Esophagus squamous epithelium (tissue), 5 donors: ENCODE measurements at regions not wholly inside any gene's neighbourhood (a gene's known extent, or its start where the extent isn't known, plus 50 kb on each side); places are given as distances from the start of the nearest gene placed in this dataset.

ENCODE experiments used
- DNase-seq: peaks from one replicate; lab custom pipeline; 2025; lab: John Stamatoyannopoulos, UW
- H3K27ac ChIP-seq, 4 donors: fragments of 200-600 bp; sonication (generic); one replicate each; pipeline ENCODE4 v1.5.1; 2016 to 2019; ENCODE audit warnings: mild to moderate bottlenecking in 1 of 4
- H3K27me3 ChIP-seq, 4 donors: fragments of 200-600 bp; sonication (generic); 1 replicate in 3 of 4; 2 replicates in 1 of 4; pipeline versions ENCODE4 v1.5.1 to v1.6.0; 2017 to 2021; ENCODE audit warnings: antibody characterized with exemption in 1 of 4
- H3K36me3 ChIP-seq, 3 donors: fragments of 200-600 bp; sonication (generic); one replicate each; pipeline ENCODE4 v1.5.1; 2016 to 2019
- H3K4me1 ChIP-seq, 3 donors: fragments of 200-600 bp; sonication (generic); one replicate each; pipeline ENCODE4 v1.5.1; 2017 to 2019
- H3K4me3 ChIP-seq, 4 donors: fragments of 200-600 bp; sonication (generic); 1 replicate in 3 of 4; 2 replicates in 1 of 4; pipeline ENCODE4 v1.5.1; 2016 to 2019; ENCODE audit warnings: mild to moderate bottlenecking in 2 of 4, moderate library complexity in 1 of 4
- H3K9me3 ChIP-seq, 3 donors: fragments of 200-600 bp; sonication (generic); one replicate each; pipeline ENCODE4 v1.5.1; 2016 to 2019
- POLR2A ChIP-seq, 4 donors: fragments of 450-650 bp; IDR thresholded peaks; one replicate each; pipeline ENCODE4 v1.6.1; 2017; ENCODE audit warnings: antibody characterized with exemption in 4 of 4, mild to moderate bottlenecking in 4 of 4, moderate library complexity in 3 of 4
- WGBS, 2 donors: methylation state at CpG; one replicate each; pipeline ENCODE4 v1.1.5; 2018; 5-methylcytosine and 5-hydroxymethylcytosine counted together
- intact Hi-C: fragments of 100-400 bp; cut with DNase I; formaldehyde crosslinking; loops from one replicate; pipeline ENCODE4 v1.15.0; 2022
- TF ChIP-seq, protein P1 (sequence below), 6 experiments: fragments of 450-650 bp in 4 of 6; fragments of 200-600 bp in 2 of 6; sonication (generic) in 2 of 6; IDR thresholded peaks; one replicate each; pipeline ENCODE4 v1.5.1; 2016 to 2019; ENCODE audit warnings: antibody characterized with exemption in 6 of 6, mild to moderate bottlenecking in 4 of 6, moderate library complexity in 4 of 6
- donor health status: DM: yes; HTN: yes; CAD: no.

DNA sequence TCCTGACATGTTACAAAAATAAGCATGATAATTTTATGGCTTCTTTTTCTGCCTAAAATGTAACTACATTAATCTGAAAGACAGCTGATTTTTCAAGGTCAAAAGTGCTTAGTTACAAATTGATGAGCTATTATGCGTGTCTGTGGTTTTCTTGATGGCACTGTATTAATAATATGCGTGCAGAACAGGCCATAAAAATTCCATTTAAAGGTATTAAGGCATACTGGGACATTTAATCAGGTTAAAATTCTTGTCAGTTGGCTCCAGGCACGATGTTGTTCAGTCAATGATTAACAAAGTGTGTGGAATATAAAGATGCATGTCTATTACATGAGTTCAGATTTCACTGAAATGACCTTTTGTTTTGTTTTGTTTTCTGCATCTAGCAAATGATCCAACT is 420.1 kb upstream of the ZNF804A start:
- no peak overlapping the region for H3K27ac ChIP-seq
- H3K9me3 ChIP-seq = no peaks in the 10 kb centered on the region
- intact Hi-C loops = no loop called here
- H3K27me3 ChIP-seq = no peaks in the 10 kb centered on the region
- H3K4me3 ChIP-seq = no peak overlapping the region
- H3K36me3 ChIP-seq = no peaks in the 10 kb centered on the region
- H3K4me1 ChIP-seq = no peaks in the 10 kb centered on the region
- TF ChIP-seq, protein P1, sequence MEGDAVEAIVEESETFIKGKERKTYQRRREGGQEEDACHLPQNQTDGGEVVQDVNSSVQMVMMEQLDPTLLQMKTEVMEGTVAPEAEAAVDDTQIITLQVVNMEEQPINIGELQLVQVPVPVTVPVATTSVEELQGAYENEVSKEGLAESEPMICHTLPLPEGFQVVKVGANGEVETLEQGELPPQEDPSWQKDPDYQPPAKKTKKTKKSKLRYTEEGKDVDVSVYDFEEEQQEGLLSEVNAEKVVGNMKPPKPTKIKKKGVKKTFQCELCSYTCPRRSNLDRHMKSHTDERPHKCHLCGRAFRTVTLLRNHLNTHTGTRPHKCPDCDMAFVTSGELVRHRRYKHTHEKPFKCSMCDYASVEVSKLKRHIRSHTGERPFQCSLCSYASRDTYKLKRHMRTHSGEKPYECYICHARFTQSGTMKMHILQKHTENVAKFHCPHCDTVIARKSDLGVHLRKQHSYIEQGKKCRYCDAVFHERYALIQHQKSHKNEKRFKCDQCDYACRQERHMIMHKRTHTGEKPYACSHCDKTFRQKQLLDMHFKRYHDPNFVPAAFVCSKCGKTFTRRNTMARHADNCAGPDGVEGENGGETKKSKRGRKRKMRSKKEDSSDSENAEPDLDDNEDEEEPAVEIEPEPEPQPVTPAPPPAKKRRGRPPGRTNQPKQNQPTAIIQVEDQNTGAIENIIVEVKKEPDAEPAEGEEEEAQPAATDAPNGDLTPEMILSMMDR (IDR thresholded peaks at IDR 0.05) = no peak
- TF ChIP-seq POLR2A (IDR thresholded peaks at IDR 0.05) = no peak
- DNase-seq = no peak
- 47 to 48% methylated on average over 3 of the region's 3 CpGs for WGBS, 2 donors

GRCh38 chr2:184186436-184186835 is 411.9 kb upstream of the ZNF804A start:
- no peaks in the 10 kb centered on the region for H3K4me1 ChIP-seq
- H3K27ac ChIP-seq = no peak overlapping the region
- intact Hi-C loops = no loop called here
- DNase-seq = no peak
- no peaks in the 10 kb centered on the region for H3K27me3 ChIP-seq
- no peak overlapping the region for H3K4me3 ChIP-seq
- TF ChIP-seq, protein P1 (IDR thresholded peaks at IDR 0.05) = no peak
- TF ChIP-seq POLR2A (IDR thresholded peaks at IDR 0.05) = no peak
- WGBS, 2 donors = 74 to 79% methylated on average over 4 of the region's 4 CpGs
- no peaks in the 10 kb centered on the region for H3K9me3 ChIP-seq
- H3K36me3 ChIP-seq = no peaks in the 10 kb centered on the region

- Histone ChIP-seq H3K36me3 (no peaks in the 10 kb centered on the region), H3K9me3 (no peaks in the 10 kb centered on the region), H3K27ac (no peak overlapping the region), H3K27me3 (no peaks in the 10 kb centered on the region), H3K4me3 (no peak overlapping the region), H3K4me1 (no peaks in the 10 kb centered on the region)
- no peak for DNase-seq
- whole genome bisulfite sequencing, 2 donors = 78 to 87% methylated on average over 5 to 6 of the region's 9 CpGs
- TF ChIP-seq, protein P1 (IDR thresholded peaks at IDR 0.05) = no peak
- no peak for TF ChIP-seq POLR2A (IDR thresholded peaks at IDR 0.05)
- intact Hi-C loops = no loop called here
These were observed 410.8 kb upstream of the ZNF804A start for GRCh38 chr2:184187421-184187971.

DNA sequence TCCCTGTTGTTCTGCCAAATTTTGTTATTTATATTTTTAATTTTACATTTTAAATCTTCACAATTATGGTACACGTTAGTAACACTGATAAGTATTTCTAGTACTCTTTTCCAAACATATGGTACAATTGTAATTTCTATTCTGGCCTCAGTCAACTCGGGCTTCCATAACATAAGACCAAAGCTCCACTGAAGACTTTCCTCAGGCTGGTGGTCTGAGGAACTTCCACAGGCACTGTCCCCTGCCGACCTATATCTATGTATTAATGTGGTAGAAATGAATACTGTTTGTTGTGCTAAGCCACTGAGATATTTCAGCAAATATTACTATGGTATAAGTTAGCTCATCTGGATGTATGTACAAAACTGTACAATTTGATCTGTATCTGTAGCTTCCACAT is 407.6 kb upstream of the ZNF804A start:
- H3K4me3 ChIP-seq = no peak overlapping the region
- TF ChIP-seq, protein P1 (IDR thresholded peaks at IDR 0.05) = no peak
- no peak for TF ChIP-seq POLR2A (IDR thresholded peaks at IDR 0.05)
- H3K36me3 ChIP-seq = no peaks in the 10 kb centered on the region
- H3K27me3 ChIP-seq = no peaks in the 10 kb centered on the region
- no peaks in the 10 kb centered on the region for H3K9me3 ChIP-seq
- 58 to 68% methylated on average over 3 of the region's 3 CpGs for WGBS, 2 donors
- no peaks in the 10 kb centered on the region for H3K4me1 ChIP-seq
- intact Hi-C loops = no loop called here
- no peak overlapping the region for H3K27ac ChIP-seq
- no peak for DNase-seq

- Histone ChIP-seq H3K27ac (no peak overlapping the region), H3K27me3 (no peaks in the 10 kb centered on the region), H3K36me3 (no peaks in the 10 kb centered on the region), H3K4me3 (no peak overlapping the region), H3K4me1 (no peaks in the 10 kb centered on the region), H3K9me3 (no peaks in the 10 kb centered on the region)
- TF ChIP-seq, protein P1 (IDR thresholded peaks at IDR 0.05) = no peak
- no peak for TF ChIP-seq POLR2A (IDR thresholded peaks at IDR 0.05)
- intact Hi-C loops = no loop called here
- 70 to 83% methylated on average over 2 of the region's 2 CpGs for WGBS, 2 donors
- no peak for DNase-seq
These were observed 405.7 kb upstream of the ZNF804A start for GRCh38 chr2:184192649-184193048.
